Aorta (tissue), 5 donors: ENCODE measurements at regions not wholly inside any gene's neighbourhood (a gene's known extent, or its start where the extent isn't known, plus 50 kb on each side); places are given as distances from the start of the nearest gene placed in this dataset.

Experiments
- ATAC-seq: fragments of 200-7000 bp; cut with Tn5 transposase; one replicate; pipeline ENCODE4 v1.9.1; 2022; ENCODE audit warnings: moderate library complexity; ENCODE audit not compliant: low FRiP score
- DNase-seq, 2 donors: peaks; one replicate each; pipeline ENCODE4 v3.0.0-alpha.2; 2020
- H3K27ac ChIP-seq, 2 donors: one replicate each; pipeline ENCODE4 v1.5.1; 2013; ENCODE audit warnings: low read length in 2 of 2, mild to moderate bottlenecking in 2 of 2, moderate library complexity in 2 of 2, control low read depth in 1 of 2, inconsistent platforms in 1 of 2, low read depth in 1 of 2
- H3K27me3 ChIP-seq, 2 donors: one replicate each; pipeline ENCODE4 v1.6.1; 2013; ENCODE audit warnings: control low read depth in 1 of 2, low read length in 1 of 2, mild to moderate bottlenecking in 1 of 2, moderate library complexity in 1 of 2; ENCODE audit not compliant: insufficient read depth in 2 of 2, control insufficient read depth in 1 of 2
- H3K36me3 ChIP-seq, 2 donors: one replicate each; pipeline ENCODE4 v1.6.1; 2013; ENCODE audit warnings: control low read depth in 1 of 2, low read length in 1 of 2, mild to moderate bottlenecking in 1 of 2; ENCODE audit not compliant: insufficient read depth in 2 of 2, control insufficient read depth in 1 of 2
- H3K4me1 ChIP-seq, 2 donors: one replicate each; pipeline ENCODE4 v1.6.1; 2013; ENCODE audit warnings: low read length in 2 of 2, control low read depth in 1 of 2, mild to moderate bottlenecking in 1 of 2, moderate library complexity in 1 of 2; ENCODE audit not compliant: insufficient read depth in 2 of 2, control insufficient read depth in 1 of 2
- H3K4me3 ChIP-seq, 2 donors: one replicate each; pipeline ENCODE4 v1.5.1; 2013; ENCODE audit warnings: low read length in 2 of 2, control low read depth in 1 of 2, mild to moderate bottlenecking in 1 of 2
- H3K9me3 ChIP-seq: one replicate; pipeline ENCODE4 v1.6.1; 2013; ENCODE audit warnings: mild to moderate bottlenecking, low read length; ENCODE audit not compliant: control insufficient read depth
- WGBS, 2 donors: extraction: QIAGEN DNeasy Blood & Tissue Kit; methylation state at CpG; one replicate each; pipeline ENCODE4 v1.1.7; 2013; 5-methylcytosine and 5-hydroxymethylcytosine counted together
- intact Hi-C, 2 donors: fragments of 100-400 bp; cut with DNase I; formaldehyde crosslinking; loops; one replicate each; pipeline versions ENCODE4 v1.14.2 to v1.15.0; 2022
- donor health status: healthy with polysubstance abuse.
- donor health status: Bipolar disorder and iron deficiency.
- donor health status: DM: no; HTN: no; CAD: no.
- donor health status: DM: no; HTN: no; CAD: no.
- donor health status: DM: yes; HTN: yes; CAD: no.

- Histone ChIP-seq H3K27me3 (no peaks in the 10 kb centered on the region), H3K9me3 (no peaks in the 10 kb centered on the region), H3K4me1 (no peaks in the 10 kb centered on the region), H3K4me3 (no peak overlapping the region), H3K27ac (no peak overlapping the region), H3K36me3 (no peaks in the 10 kb centered on the region)
- WGBS, 2 donors: 84 to 85% methylated on average over 11 of the region's 11 CpGs
- ATAC-seq (no peak), DNase-seq (peak in 1 of 2 donors; percentile 49)
- intact Hi-C loops: loop anchor here in 1 of 2 donors (10.0 kb wide), 1 partner anchor 183 kb away; the partner anchor contains the start of gene INHBB
Observed at GRCh38 chr2:120528051-120528692, 182.2 kb downstream of the INHBB start.

GRCh38 chr2:120528693-120529076 is 182.7 kb downstream of the INHBB start:
- no peak for DNase-seq
- intact Hi-C loops: loop anchor here in 1 of 2 donors (10.0 kb wide), 1 partner anchor 184 kb away; the partner anchor contains the start of gene INHBB
- WGBS, 2 donors: 92 to 95% methylated on average over 7 of the region's 7 CpGs
- Histone ChIP-seq H3K27me3 (no peaks in the 10 kb centered on the region), H3K27ac (no peak overlapping the region), H3K36me3 (no peaks in the 10 kb centered on the region), H3K4me1 (no peaks in the 10 kb centered on the region), H3K9me3 (no peaks in the 10 kb centered on the region), H3K4me3 (no peak overlapping the region)
- ATAC-seq: no peak

GRCh38 chr2:120530781-120531180 is 184.8 kb downstream of the INHBB start:
- intact Hi-C loops: no loop called here
- no peaks in the 10 kb centered on the region for H3K36me3 ChIP-seq
- H3K4me3 ChIP-seq: no peak overlapping the region
- no peaks in the 10 kb centered on the region for H3K4me1 ChIP-seq
- H3K27me3 ChIP-seq: no peaks in the 10 kb centered on the region
- DNase-seq (no peak), ATAC-seq (no peak)
- H3K9me3 ChIP-seq: no peaks in the 10 kb centered on the region
- H3K27ac ChIP-seq: no peak overlapping the region
- 98 to 100% methylated on average over 4 of the region's 4 CpGs for WGBS, 2 donors

GRCh38 chr2:120531365-120531764 is 185.4 kb downstream of the INHBB start:
- no peak for ATAC-seq
- no peaks in the 10 kb centered on the region for H3K27me3 ChIP-seq
- no peak overlapping the region for H3K4me3 ChIP-seq
- intact Hi-C loops: no loop called here
- no peaks in the 10 kb centered on the region for H3K36me3 ChIP-seq
- no peak for DNase-seq
- H3K9me3 ChIP-seq: no peaks in the 10 kb centered on the region
- no peak overlapping the region for H3K27ac ChIP-seq
- no peaks in the 10 kb centered on the region for H3K4me1 ChIP-seq

- Histone ChIP-seq H3K9me3 (no peaks in the 10 kb centered on the region), H3K4me3 (no peak overlapping the region), H3K36me3 (no peaks in the 10 kb centered on the region), H3K27me3 (no peaks in the 10 kb centered on the region), H3K27ac (no peak overlapping the region), H3K4me1 (no peaks in the 10 kb centered on the region)
- intact Hi-C loops: no loop called here
- DNase-seq: peak in 1 of 2 donors; percentile 50
- WGBS, 2 donors: 72 to 83% methylated on average over 4 of the region's 4 CpGs
- ATAC-seq: peak; percentile 4
Observed at GRCh38 chr2:120531863-120532600, 186.1 kb downstream of the INHBB start.

GRCh38 chr2:120533625-120534024 is 187.7 kb downstream of the INHBB start:
- 94 to 96% methylated on average over 8 of the region's 8 CpGs for WGBS, 2 donors
- Histone ChIP-seq H3K9me3 (no peaks in the 10 kb centered on the region), H3K27ac (no peak overlapping the region), H3K36me3 (no peaks in the 10 kb centered on the region), H3K4me1 (no peaks in the 10 kb centered on the region), H3K4me3 (no peak overlapping the region), H3K27me3 (no peaks in the 10 kb centered on the region)
- DNase-seq (no peak), ATAC-seq (no peak)
- intact Hi-C loops: no loop called here

GRCh38 chr2:120534457-120534856 is 188.5 kb downstream of the INHBB start:
- Histone ChIP-seq H3K4me3 (no peak overlapping the region), H3K4me1 (no peaks in the 10 kb centered on the region), H3K27me3 (no peaks in the 10 kb centered on the region), H3K9me3 (no peaks in the 10 kb centered on the region), H3K36me3 (no peaks in the 10 kb centered on the region), H3K27ac (no peak overlapping the region)
- ATAC-seq: no peak
- 94 to 98% methylated on average over 4 of the region's 4 CpGs for WGBS, 2 donors
- no peak for DNase-seq
- intact Hi-C loops: no loop called here

GRCh38 chr2:120535081-120535480 is 189.1 kb downstream of the INHBB start:
- Histone ChIP-seq H3K4me1 (no peaks in the 10 kb centered on the region), H3K4me3 (no peak overlapping the region), H3K27ac (no peak overlapping the region), H3K36me3 (no peaks in the 10 kb centered on the region), H3K27me3 (no peaks in the 10 kb centered on the region), H3K9me3 (no peaks in the 10 kb centered on the region)
- DNase-seq (no peak), ATAC-seq (no peak)
- 97 to 100% methylated on average over 5 of the region's 5 CpGs for WGBS, 2 donors
- intact Hi-C loops: no loop called here

- Histone ChIP-seq H3K36me3 (no peaks in the 10 kb centered on the region), H3K27ac (no peak overlapping the region), H3K27me3 (no peaks in the 10 kb centered on the region), H3K4me1 (no peaks in the 10 kb centered on the region), H3K4me3 (no peak overlapping the region), H3K9me3 (no peaks in the 10 kb centered on the region)
- intact Hi-C loops: no loop called here
- ATAC-seq: no peak
- 83 to 87% methylated on average over 4 of the region's 4 CpGs for WGBS, 2 donors
- DNase-seq: no peak
Observed at GRCh38 chr2:120536141-120536540, 190.2 kb downstream of the INHBB start.
